IMR-90 (cell line): ENCODE measurements at regions not wholly inside any gene's neighbourhood (a gene's known extent, or its start where the extent isn't known, plus 50 kb on each side); places are given as distances from the start of the nearest gene placed in this dataset.

ENCODE experiments used
- BHLHE40 ChIP-seq: fragments of 150-350 bp; IDR thresholded peaks from 2 replicates; pipeline ENCODE4 v1.6.1; 2016; ENCODE audit warnings: mild to moderate bottlenecking, low read depth, low read length
- CEBPB ChIP-seq: IDR thresholded peaks from 2 replicates; pipeline ENCODE4 v1.6.1; 2012; ENCODE audit warnings: low read depth, low read length, improper control_type of control experiment
- CTCF ChIP-seq: conservative IDR thresholded peaks from 2 replicates; pipeline ENCODE4 v1.5.1; 2012; ENCODE audit warnings: mild to moderate bottlenecking, low read depth, low read length, improper control_type of control experiment
- MAFK ChIP-seq: IDR thresholded peaks from 2 replicates; pipeline ENCODE4 v1.6.1; 2012; ENCODE audit warnings: low read depth, low read length, improper control_type of control experiment
- MXI1 ChIP-seq: IDR thresholded peaks from 2 replicates; pipeline ENCODE4 v1.6.1; 2012; ENCODE audit warnings: low read depth, mild to moderate bottlenecking, low read length, moderate library complexity, borderline replicate concordance
- POLR2A ChIP-seq: IDR thresholded peaks from 2 replicates; pipeline ENCODE4 v1.6.1; 2012; ENCODE audit warnings: mild to moderate bottlenecking, low read depth, low read length

GRCh38 chr4:158025131-158025530 lies 147.7 kb downstream of the GASK1B start:
- TF ChIP-seq CTCF (no peak), BHLHE40 (no peak), MAFK (no peak), MXI1 (no peak), CEBPB (no peak), POLR2A (no peak)
